ENCODE measurements at regions not wholly inside any gene's neighbourhood (a gene's known extent, or its start where the extent isn't known, plus 50 kb on each side); places are given as distances from the start of the nearest gene placed in this dataset.
A peak's percentile ranks its signal among the peaks of the same experiment; 100 is the strongest.
"Not testable (repeated sequence)": the region's sequence is repeated elsewhere in the genome, so short reads cannot be mapped to it uniquely, and the experiment has no call there.

- not testable (repeated sequence) for H3K18ac ChIP-seq (ENCODE audit: low read length); H3K4ac ChIP-seq (ENCODE audit: low read depth, low read length); DNase-seq; H3K36me3 ChIP-seq (ENCODE audit: control insufficient read depth in 1 of 2, insufficient read depth in 2 of 2, low read length in 2 of 2); H2BK120ac ChIP-seq (ENCODE audit: insufficient read depth, low read length, poor library complexity); H2AK5ac ChIP-seq (ENCODE audit: low read length); H2AFZ ChIP-seq (ENCODE audit: insufficient read depth, low read length, poor library complexity); H3K27me3 ChIP-seq (ENCODE audit: insufficient read depth, low read length); H3K27ac ChIP-seq (ENCODE audit: low read depth, low read length); H3K4me3 ChIP-seq (ENCODE audit: low read depth, low read length); H3K14ac ChIP-seq (ENCODE audit: low read length); H2BK5ac ChIP-seq (ENCODE audit: low read depth, low read length, poor library complexity); H3K9me3 ChIP-seq (ENCODE audit: insufficient read depth, low read depth, low read length); H4K12ac ChIP-seq (ENCODE audit: low read depth, low read length); H4K8ac ChIP-seq (ENCODE audit: low read depth, low read length); H3K4me2 ChIP-seq (ENCODE audit: low read length); H3K4me1 ChIP-seq (ENCODE audit: control insufficient read depth in 1 of 2, insufficient read depth in 2 of 2, low read length in 2 of 2); H4K91ac ChIP-seq (ENCODE audit: low read depth, low read length); H3K79me1 ChIP-seq (ENCODE audit: low read length); H3K79me2 ChIP-seq (ENCODE audit: control insufficient read depth, insufficient read depth, low read length, poor library complexity); H3K23ac ChIP-seq (ENCODE audit: low read length); H2BK12ac ChIP-seq (ENCODE audit: low read length); H3K9ac ChIP-seq (ENCODE audit: low read length)
- WGBS (ENCODE audit: extremely low coverage, insufficient coverage, insufficient read length), result no CpG with 5 or more reads among the region's 7 CpGs
Measured at GRCh38 chr1:166416831-166417230, 250.0 kb upstream of the FAM78B start.

- no peaks in the 10 kb centered on the region for H3K79me2 ChIP-seq (ENCODE audit: control insufficient read depth, insufficient read depth, low read length, poor library complexity)
- no peak overlapping the region for H4K91ac ChIP-seq (ENCODE audit: low read depth, low read length)
- no peaks in the 10 kb centered on the region for H3K79me1 ChIP-seq (ENCODE audit: low read length)
- H3K27me3 ChIP-seq (ENCODE audit: insufficient read depth, low read length), result no peaks in the 10 kb centered on the region
- no peak overlapping the region for H4K12ac ChIP-seq (ENCODE audit: low read depth, low read length)
- H3K4me3 ChIP-seq (ENCODE audit: low read depth, low read length), result no peak overlapping the region
- H3K9me3 ChIP-seq (ENCODE audit: insufficient read depth, low read depth, low read length), result no peaks in the 10 kb centered on the region
- H2BK5ac ChIP-seq (ENCODE audit: low read depth, low read length, poor library complexity), result no peak overlapping the region
- no CpG with 5 or more reads among the region's 3 CpGs for WGBS (ENCODE audit: extremely low coverage, insufficient coverage, insufficient read length)
- no peak overlapping the region for H3K4ac ChIP-seq (ENCODE audit: low read depth, low read length)
- peak in 1 of 2 donors; percentile 14 for DNase-seq
- H2BK12ac ChIP-seq (ENCODE audit: low read length), result no peak overlapping the region
- H2AFZ ChIP-seq (ENCODE audit: insufficient read depth, low read length, poor library complexity), result no peak overlapping the region
- no peak overlapping the region for H2BK120ac ChIP-seq (ENCODE audit: insufficient read depth, low read length, poor library complexity)
- no peak overlapping the region for H3K4me2 ChIP-seq (ENCODE audit: low read length)
- no peak overlapping the region for H3K27ac ChIP-seq (ENCODE audit: low read depth, low read length)
- H3K4me1 ChIP-seq (ENCODE audit: control insufficient read depth in 1 of 2, insufficient read depth in 2 of 2, low read length in 2 of 2), result no peaks in the 10 kb centered on the region
- H3K18ac ChIP-seq (ENCODE audit: low read length), result no peak overlapping the region
- H2AK5ac ChIP-seq (ENCODE audit: low read length), result no peak overlapping the region
- no peaks in the 10 kb centered on the region for H3K36me3 ChIP-seq (ENCODE audit: control insufficient read depth in 1 of 2, insufficient read depth in 2 of 2, low read length in 2 of 2)
- no peak overlapping the region for H3K14ac ChIP-seq (ENCODE audit: low read length)
- H3K23ac ChIP-seq (ENCODE audit: low read length), result no peak overlapping the region
- no peak overlapping the region for H3K9ac ChIP-seq (ENCODE audit: low read length)
- no peak overlapping the region for H4K8ac ChIP-seq (ENCODE audit: low read depth, low read length)
Measured at GRCh38 chr1:166418344-166418933, 251.6 kb upstream of the FAM78B start.

- H3K79me1 ChIP-seq (ENCODE audit: low read length); H3K27me3 ChIP-seq (ENCODE audit: insufficient read depth, low read length); H2BK5ac ChIP-seq (ENCODE audit: low read depth, low read length, poor library complexity); H3K79me2 ChIP-seq (ENCODE audit: control insufficient read depth, insufficient read depth, low read length, poor library complexity); H3K27ac ChIP-seq (ENCODE audit: low read depth, low read length); H3K9ac ChIP-seq (ENCODE audit: low read length); H3K14ac ChIP-seq (ENCODE audit: low read length); H2AFZ ChIP-seq (ENCODE audit: insufficient read depth, low read length, poor library complexity); DNase-seq; H2AK5ac ChIP-seq (ENCODE audit: low read length); H4K91ac ChIP-seq (ENCODE audit: low read depth, low read length); H4K8ac ChIP-seq (ENCODE audit: low read depth, low read length); H3K4me1 ChIP-seq (ENCODE audit: control insufficient read depth in 1 of 2, insufficient read depth in 2 of 2, low read length in 2 of 2); H4K12ac ChIP-seq (ENCODE audit: low read depth, low read length); H3K18ac ChIP-seq (ENCODE audit: low read length); H3K36me3 ChIP-seq (ENCODE audit: control insufficient read depth in 1 of 2, insufficient read depth in 2 of 2, low read length in 2 of 2); H3K4me2 ChIP-seq (ENCODE audit: low read length); H3K4me3 ChIP-seq (ENCODE audit: low read depth, low read length); H3K9me3 ChIP-seq (ENCODE audit: insufficient read depth, low read depth, low read length); H3K4ac ChIP-seq (ENCODE audit: low read depth, low read length); H2BK12ac ChIP-seq (ENCODE audit: low read length); H2BK120ac ChIP-seq (ENCODE audit: insufficient read depth, low read length, poor library complexity); H3K23ac ChIP-seq (ENCODE audit: low read length): not testable (repeated sequence)
- WGBS (ENCODE audit: extremely low coverage, insufficient coverage, insufficient read length), result no CpG with 5 or more reads among the region's 4 CpGs
Measured at GRCh38 chr1:166422586-166422985, 255.8 kb upstream of the FAM78B start.

- Histone ChIP-seq H2AFZ (ENCODE audit: insufficient read depth, low read length, poor library complexity) (no peak overlapping the region), H4K8ac (ENCODE audit: low read depth, low read length) (no peak overlapping the region), H3K27me3 (ENCODE audit: insufficient read depth, low read length) (no peaks in the 10 kb centered on the region), H3K27ac (ENCODE audit: low read depth, low read length) (no peak overlapping the region), H3K9me3 (ENCODE audit: insufficient read depth, low read depth, low read length) (no peaks in the 10 kb centered on the region), H3K4me1 (ENCODE audit: control insufficient read depth in 1 of 2, insufficient read depth in 2 of 2, low read length in 2 of 2) (no peaks in the 10 kb centered on the region), H3K36me3 (ENCODE audit: control insufficient read depth in 1 of 2, insufficient read depth in 2 of 2, low read length in 2 of 2) (no peaks in the 10 kb centered on the region), H3K4ac (ENCODE audit: low read depth, low read length) (no peak overlapping the region), H4K91ac (ENCODE audit: low read depth, low read length) (no peak overlapping the region), H3K79me2 (ENCODE audit: control insufficient read depth, insufficient read depth, low read length, poor library complexity) (no peaks in the 10 kb centered on the region), H4K12ac (ENCODE audit: low read depth, low read length) (no peak overlapping the region), H3K18ac (ENCODE audit: low read length) (no peak overlapping the region), H3K9ac (ENCODE audit: low read length) (no peak overlapping the region), H2BK12ac (ENCODE audit: low read length) (no peak overlapping the region), H3K4me3 (ENCODE audit: low read depth, low read length) (no peak overlapping the region), H2AK5ac (ENCODE audit: low read length) (no peak overlapping the region), H3K79me1 (ENCODE audit: low read length) (no peaks in the 10 kb centered on the region), H3K23ac (ENCODE audit: low read length) (no peak overlapping the region), H3K14ac (ENCODE audit: low read length) (no peak overlapping the region), H3K4me2 (ENCODE audit: low read length) (no peak overlapping the region), H2BK5ac (ENCODE audit: low read depth, low read length, poor library complexity) (no peak overlapping the region), H2BK120ac (ENCODE audit: insufficient read depth, low read length, poor library complexity) (no peak overlapping the region)
- WGBS (ENCODE audit: extremely low coverage, insufficient coverage, insufficient read length), result no CpG with 5 or more reads among the region's 2 CpGs
- no peak for DNase-seq
Measured at GRCh38 chr1:166432655-166433054, 265.9 kb upstream of the FAM78B start.

Data from trophoblast cell (in vitro differentiated cells and primary cell).